ENCODE measurements at regions not wholly inside any gene's neighbourhood (a gene's known extent, or its start where the extent isn't known, plus 50 kb on each side); places are given as distances from the start of the nearest gene placed in this dataset.
"Not testable (repeated sequence)": the region's sequence is repeated elsewhere in the genome, so short reads cannot be mapped to it uniquely, and the experiment has no call there.

- not testable (repeated sequence) for TF ChIP-seq POLR2A (IDR thresholded peaks at IDR 0.05; ENCODE audit: low read length); GATA1 (IDR thresholded peaks at IDR 0.05; ENCODE audit: low read depth, low read length)
Measured at GRCh38 chr9:65395121-65395520, 110.1 kb upstream of the FOXD4L5 start.
